ENCODE measurements at regions not wholly inside any gene's neighbourhood (a gene's known extent, or its start where the extent isn't known, plus 50 kb on each side); places are given as distances from the start of the nearest gene placed in this dataset.

DNA sequence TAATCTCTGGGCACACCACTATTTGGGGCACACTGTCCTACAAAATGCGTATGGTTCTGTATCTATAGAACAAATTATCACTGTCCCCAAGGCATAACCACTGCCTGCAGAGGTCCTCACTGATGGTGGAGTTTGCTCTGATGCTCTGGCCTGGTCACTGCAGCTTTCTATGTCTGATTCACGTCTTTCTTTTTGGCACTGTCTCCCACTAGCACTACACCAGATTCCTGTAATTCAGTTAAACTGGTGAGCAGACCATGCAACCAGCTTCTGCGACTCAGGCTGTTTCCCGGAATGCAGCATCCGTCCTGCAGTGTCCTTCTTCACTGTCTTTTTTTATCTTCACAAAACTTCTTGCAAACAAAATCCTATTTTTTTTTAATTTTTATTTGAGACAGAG, 112.8 kb downstream of the KLF6 start:
- TF ChIP-seq, protein P1, sequence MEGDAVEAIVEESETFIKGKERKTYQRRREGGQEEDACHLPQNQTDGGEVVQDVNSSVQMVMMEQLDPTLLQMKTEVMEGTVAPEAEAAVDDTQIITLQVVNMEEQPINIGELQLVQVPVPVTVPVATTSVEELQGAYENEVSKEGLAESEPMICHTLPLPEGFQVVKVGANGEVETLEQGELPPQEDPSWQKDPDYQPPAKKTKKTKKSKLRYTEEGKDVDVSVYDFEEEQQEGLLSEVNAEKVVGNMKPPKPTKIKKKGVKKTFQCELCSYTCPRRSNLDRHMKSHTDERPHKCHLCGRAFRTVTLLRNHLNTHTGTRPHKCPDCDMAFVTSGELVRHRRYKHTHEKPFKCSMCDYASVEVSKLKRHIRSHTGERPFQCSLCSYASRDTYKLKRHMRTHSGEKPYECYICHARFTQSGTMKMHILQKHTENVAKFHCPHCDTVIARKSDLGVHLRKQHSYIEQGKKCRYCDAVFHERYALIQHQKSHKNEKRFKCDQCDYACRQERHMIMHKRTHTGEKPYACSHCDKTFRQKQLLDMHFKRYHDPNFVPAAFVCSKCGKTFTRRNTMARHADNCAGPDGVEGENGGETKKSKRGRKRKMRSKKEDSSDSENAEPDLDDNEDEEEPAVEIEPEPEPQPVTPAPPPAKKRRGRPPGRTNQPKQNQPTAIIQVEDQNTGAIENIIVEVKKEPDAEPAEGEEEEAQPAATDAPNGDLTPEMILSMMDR (IDR thresholded peaks at IDR 0.05): no peak
- TF ChIP-seq EZH2 (IDR thresholded peaks at IDR 0.05): no peak
- no peak for TF ChIP-seq EZH2phosphoT487 (IDR thresholded peaks at IDR 0.05)

Data from neural progenitor cell (in vitro differentiated cells).